PFSK-1 (cell line): ENCODE measurements at regions not wholly inside any gene's neighbourhood (a gene's known extent, or its start where the extent isn't known, plus 50 kb on each side); places are given as distances from the start of the nearest gene placed in this dataset.

Experiments
- FOXP2 ChIP-seq: optimal IDR thresholded peaks from 2 replicates; pipeline ENCODE3; 2011; ENCODE audit warnings: borderline replicate concordance, control low read depth, inconsistent platforms; ENCODE audit not compliant: insufficient read depth; ENCODE audit errors: extremely low read length, extremely low read depth
- POLR2AphosphoS5 ChIP-seq: IDR thresholded peaks from 2 replicates; pipeline ENCODE4 v1.6.1; 2012; ENCODE audit warnings: low read depth, mild to moderate bottlenecking, control low read depth, low read length, moderate library complexity
- SIN3A ChIP-seq: IDR thresholded peaks from 2 replicates; pipeline ENCODE4 v1.6.1; 2012; ENCODE audit warnings: mild to moderate bottlenecking, low read length, moderate library complexity, borderline replicate concordance; ENCODE audit not compliant: insufficient read depth
- TAF1 ChIP-seq: IDR thresholded peaks from 2 replicates; pipeline ENCODE4 v1.6.1; 2012; ENCODE audit warnings: low read length, control low read depth, borderline replicate concordance; ENCODE audit not compliant: insufficient read depth
- TF ChIP-seq, protein P1 (sequence below), 2 experiments: IDR thresholded peaks; 2 replicates each; pipeline versions ENCODE4 v1.6.1 to v1.8.0; 2011 to 2012; ENCODE audit warnings: low read depth in 2 of 2, low read length in 2 of 2, control low read depth in 1 of 2, inconsistent platforms in 1 of 2, mild to moderate bottlenecking in 1 of 2, moderate library complexity in 1 of 2; ENCODE audit not compliant: insufficient read depth in 1 of 2

DNA sequence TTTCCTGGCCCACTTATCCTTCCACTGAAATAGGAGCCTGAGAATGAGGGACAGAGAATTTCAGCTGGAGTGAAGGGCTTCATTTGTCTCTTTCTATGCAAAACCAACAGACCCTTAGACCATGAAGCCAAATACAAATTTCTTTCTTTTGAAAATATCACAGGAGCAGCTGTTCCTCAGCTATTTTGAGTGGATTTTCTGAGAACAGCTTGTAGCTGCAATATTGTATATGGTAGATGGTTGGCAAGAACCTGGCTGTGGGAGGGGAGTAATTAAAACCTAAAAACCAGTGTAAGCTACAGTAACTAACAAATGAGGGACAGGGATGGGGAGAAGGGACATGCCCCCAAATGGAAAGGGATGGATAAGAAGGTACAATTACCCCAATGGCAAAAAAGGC, 350.3 kb upstream of the CDH20 start:
- TF ChIP-seq POLR2AphosphoS5 (no peak), SIN3A (no peak), TAF1 (no peak), FOXP2 (no peak)
- TF ChIP-seq, protein P1, sequence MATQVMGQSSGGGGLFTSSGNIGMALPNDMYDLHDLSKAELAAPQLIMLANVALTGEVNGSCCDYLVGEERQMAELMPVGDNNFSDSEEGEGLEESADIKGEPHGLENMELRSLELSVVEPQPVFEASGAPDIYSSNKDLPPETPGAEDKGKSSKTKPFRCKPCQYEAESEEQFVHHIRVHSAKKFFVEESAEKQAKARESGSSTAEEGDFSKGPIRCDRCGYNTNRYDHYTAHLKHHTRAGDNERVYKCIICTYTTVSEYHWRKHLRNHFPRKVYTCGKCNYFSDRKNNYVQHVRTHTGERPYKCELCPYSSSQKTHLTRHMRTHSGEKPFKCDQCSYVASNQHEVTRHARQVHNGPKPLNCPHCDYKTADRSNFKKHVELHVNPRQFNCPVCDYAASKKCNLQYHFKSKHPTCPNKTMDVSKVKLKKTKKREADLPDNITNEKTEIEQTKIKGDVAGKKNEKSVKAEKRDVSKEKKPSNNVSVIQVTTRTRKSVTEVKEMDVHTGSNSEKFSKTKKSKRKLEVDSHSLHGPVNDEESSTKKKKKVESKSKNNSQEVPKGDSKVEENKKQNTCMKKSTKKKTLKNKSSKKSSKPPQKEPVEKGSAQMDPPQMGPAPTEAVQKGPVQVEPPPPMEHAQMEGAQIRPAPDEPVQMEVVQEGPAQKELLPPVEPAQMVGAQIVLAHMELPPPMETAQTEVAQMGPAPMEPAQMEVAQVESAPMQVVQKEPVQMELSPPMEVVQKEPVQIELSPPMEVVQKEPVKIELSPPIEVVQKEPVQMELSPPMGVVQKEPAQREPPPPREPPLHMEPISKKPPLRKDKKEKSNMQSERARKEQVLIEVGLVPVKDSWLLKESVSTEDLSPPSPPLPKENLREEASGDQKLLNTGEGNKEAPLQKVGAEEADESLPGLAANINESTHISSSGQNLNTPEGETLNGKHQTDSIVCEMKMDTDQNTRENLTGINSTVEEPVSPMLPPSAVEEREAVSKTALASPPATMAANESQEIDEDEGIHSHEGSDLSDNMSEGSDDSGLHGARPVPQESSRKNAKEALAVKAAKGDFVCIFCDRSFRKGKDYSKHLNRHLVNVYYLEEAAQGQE (IDR thresholded peaks at IDR 0.05; ENCODE audit: insufficient read depth in 1 of 2, low read depth in 2 of 2, low read length in 2 of 2): no peak

DNA sequence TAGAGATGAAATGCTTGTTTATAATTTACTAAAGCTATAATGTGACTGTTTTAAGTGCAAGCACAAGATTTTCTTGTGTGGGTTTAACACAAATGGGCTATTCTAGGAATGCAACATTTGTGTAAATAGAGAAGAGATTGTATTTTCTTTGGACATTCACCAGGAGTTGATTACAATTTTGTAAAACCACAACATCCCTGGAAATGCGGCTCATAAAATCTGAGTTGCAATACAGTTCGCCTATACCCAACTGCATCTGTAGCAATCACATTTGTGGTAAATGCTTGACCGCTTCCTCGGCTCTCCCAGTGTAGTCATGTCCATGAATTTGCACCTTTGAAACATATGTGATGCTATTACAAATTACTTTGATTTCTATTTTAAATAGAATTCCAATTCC, 348.7 kb upstream of the CDH20 start:
- TF ChIP-seq, protein P1 (IDR thresholded peaks at IDR 0.05; ENCODE audit: insufficient read depth in 1 of 2, low read depth in 2 of 2, low read length in 2 of 2): no peak
- TF ChIP-seq FOXP2: no peak
- no peak for TF ChIP-seq TAF1
- no peak for TF ChIP-seq POLR2AphosphoS5
- TF ChIP-seq SIN3A: no peak

DNA sequence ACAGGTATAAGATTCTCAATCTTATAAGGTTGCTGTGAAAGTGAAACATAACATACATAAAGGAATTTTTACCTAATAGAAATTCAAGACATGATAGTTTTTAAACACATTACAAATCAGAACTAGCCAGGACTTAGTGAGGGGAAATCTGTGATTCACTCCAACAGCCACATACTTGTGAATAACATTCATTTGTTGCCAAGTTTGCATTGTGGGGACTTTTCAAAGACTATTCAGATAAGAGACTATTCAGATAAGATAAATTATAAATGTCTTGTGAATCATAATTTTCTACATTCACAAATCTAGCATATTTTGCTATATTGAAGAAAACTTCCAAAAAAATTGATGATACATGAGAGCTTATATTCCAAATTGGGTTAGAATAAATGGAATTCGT, 345.3 kb upstream of the CDH20 start:
- TF ChIP-seq POLR2AphosphoS5 (no peak), TAF1 (no peak), SIN3A (no peak), FOXP2 (no peak)
- TF ChIP-seq, protein P1 (IDR thresholded peaks at IDR 0.05; ENCODE audit: insufficient read depth in 1 of 2, low read depth in 2 of 2, low read length in 2 of 2): no peak

DNA sequence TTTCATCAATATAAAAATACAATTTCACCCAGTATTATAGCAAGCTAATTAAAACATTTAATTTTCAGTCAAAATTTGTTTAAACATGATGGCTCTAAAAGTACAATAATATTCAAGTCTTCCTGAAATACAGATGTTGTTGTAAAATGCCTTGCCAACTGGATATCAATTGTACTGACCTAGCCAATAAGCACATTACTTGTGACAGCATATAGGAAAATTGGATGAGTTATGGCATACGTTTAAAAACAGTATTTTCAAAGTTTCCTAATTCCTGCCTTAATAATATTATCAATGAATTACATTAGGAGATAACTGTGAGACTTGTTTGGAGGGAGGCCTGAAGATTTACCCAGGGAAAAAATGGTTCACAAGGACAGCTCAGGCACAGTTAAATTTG, 336.9 kb upstream of the CDH20 start:
- TF ChIP-seq, protein P1 (IDR thresholded peaks at IDR 0.05; ENCODE audit: insufficient read depth in 1 of 2, low read depth in 2 of 2, low read length in 2 of 2): no peak
- no peak for TF ChIP-seq SIN3A
- no peak for TF ChIP-seq TAF1
- no peak for TF ChIP-seq FOXP2
- no peak for TF ChIP-seq POLR2AphosphoS5

DNA sequence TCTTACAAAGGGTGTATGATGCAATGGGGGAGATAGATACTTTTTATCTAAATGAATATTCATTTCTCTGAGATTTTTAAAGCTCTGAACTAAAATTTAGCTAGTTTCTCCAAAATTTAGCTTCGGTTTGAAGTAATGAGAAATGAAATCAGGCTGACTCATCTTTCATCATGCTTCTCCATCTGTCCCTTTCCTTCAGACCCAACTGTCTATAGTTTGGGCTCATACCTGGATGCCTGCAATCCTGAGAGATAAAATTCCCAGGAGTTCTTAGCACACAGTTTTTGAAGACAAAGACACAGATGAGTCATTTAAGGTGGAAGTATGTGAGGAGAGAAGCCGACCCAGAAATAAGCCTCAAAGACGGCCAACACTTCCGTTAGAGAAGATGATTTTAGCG, 336.4 kb upstream of the CDH20 start:
- TF ChIP-seq FOXP2 (no peak), POLR2AphosphoS5 (no peak), SIN3A (no peak), TAF1 (no peak)
- TF ChIP-seq, protein P1 (IDR thresholded peaks at IDR 0.05; ENCODE audit: insufficient read depth in 1 of 2, low read depth in 2 of 2, low read length in 2 of 2): no peak
